ENCODE measurements at regions not wholly inside any gene's neighbourhood (a gene's known extent, or its start where the extent isn't known, plus 50 kb on each side); places are given as distances from the start of the nearest gene placed in this dataset.

GRCh38 chr2:209305746-209306196 lies 118.1 kb upstream of the MAP2 start:
- peak overlapping the region; percentile 13 to 64; a peak in 4 of 5 replicates for H3K4me3 Mint-ChIP-seq
- no peak overlapping the region for H3K4me2 ChIP-seq (ENCODE audit: insufficient read depth, insufficient read length, low read length)

More at GRCh38 chr2:209305746-209306196, 118.1 kb upstream of the MAP2 start:
- Histone ChIP-seq H3K14ac (ENCODE audit: insufficient read depth, low read length) (no peak overlapping the region; the same call in 1 of the 2 replicates), H3K79me1 (ENCODE audit: insufficient read depth, low read depth, low read length, poor library complexity, severe bottlenecking) (no peaks in the 10 kb centered on the region), H2AK5ac (ENCODE audit: insufficient read length, low read length) (no peak overlapping the region), H3K79me2 (ENCODE audit: insufficient read depth, low read length) (peaks cover 4% of the 10 kb centered on the region; the same call in 1 of the 2 replicates), H3K27ac (ENCODE audit: insufficient read length, low read depth, low read length) (peak overlapping the region; percentile 33), H3K27me3 (ENCODE audit: insufficient read depth, low read length) (no peaks in the 10 kb centered on the region), H2BK12ac (ENCODE audit: insufficient read length, low read depth, low read length) (no peak overlapping the region), H2BK120ac (ENCODE audit: low read depth, low read length, poor library complexity, severe bottlenecking) (no peak overlapping the region), H2BK5ac (ENCODE audit: insufficient read length, low read length) (no peak overlapping the region), H3K4ac (ENCODE audit: low read depth, low read length) (no peak overlapping the region), H4K8ac (replicated peaks; ENCODE audit: insufficient read length, low read depth, low read length) (no peak overlapping the region), H4K5ac (ENCODE audit: insufficient read length, low read depth, low read length) (no peak overlapping the region), H4K20me1 (ENCODE audit: control insufficient read depth, insufficient read depth, insufficient read length) (no peaks in the 10 kb centered on the region), H3K9me3 (ENCODE audit: control insufficient read depth, low read depth, low read length) (no peaks in the 10 kb centered on the region), H2AFZ (ENCODE audit: low read length) (no peak overlapping the region), H3K23me2 (ENCODE audit: insufficient read length, low read depth, low read length, poor library complexity, severe bottlenecking) (no peaks in the 10 kb centered on the region), H3T11ph (ENCODE audit: low read length) (no peak overlapping the region), H3K18ac (ENCODE audit: insufficient read length, low read depth, low read length) (no peak overlapping the region), H3K56ac (ENCODE audit: insufficient read length, low read depth, low read length) (no peak overlapping the region), H3K9ac (ENCODE audit: extremely low read depth, insufficient read length, low read length) (no peak overlapping the region), H3K23ac (ENCODE audit: insufficient read length, low read depth, low read length) (no peak overlapping the region), H2BK15ac (ENCODE audit: low read depth, low read length) (no peak overlapping the region), H3K4me1 (ENCODE audit: insufficient read depth, low read length) (no peaks in the 10 kb centered on the region; the same call in 1 of the 2 replicates), H4K91ac (ENCODE audit: insufficient read length, low read depth, low read length) (no peak overlapping the region), H2BK20ac (ENCODE audit: low read depth, low read length, poor library complexity, severe bottlenecking) (no peak overlapping the region)
- no peaks in the 10 kb centered on the region; the same call in 1 of the 2 replicates for H3K27me3 Mint-ChIP-seq (ENCODE audit: low read depth)
- no peak for TF ChIP-seq CTCF (conservative IDR thresholded peaks at IDR 0.05)
- H3K4me1 Mint-ChIP-seq: peaks cover 52 to 62% of the 10 kb centered on the region in 2 experiments
- peak; percentile 64 for DNase-seq
- H3K27ac Mint-ChIP-seq: peak overlapping the region; percentile 96 to 98 (median 97)
- peaks cover 62 to 79% (median 75%) of the 10 kb centered on the region in 3 experiments for H3K36me3 Mint-ChIP-seq (ENCODE audit: insufficient read depth in 1 of 3, low read depth in 3 of 3)
- no CpG with 5 or more reads among the region's 7 CpGs for WGBS (ENCODE audit: extremely low coverage, insufficient read length, low lambda C conversion rate)
- peaks cover 0 to 18% of the 10 kb centered on the region in 2 experiments; a peak in 4 of 5 replicates for H3K9me3 Mint-ChIP-seq

Measured in H9 (cell line).